ENCODE measurements at regions not wholly inside any gene's neighbourhood (a gene's known extent, or its start where the extent isn't known, plus 50 kb on each side); places are given as distances from the start of the nearest gene placed in this dataset.
"Not testable (repeated sequence)": the region's sequence is repeated elsewhere in the genome, so short reads cannot be mapped to it uniquely, and the experiment has no call there.

DNA sequence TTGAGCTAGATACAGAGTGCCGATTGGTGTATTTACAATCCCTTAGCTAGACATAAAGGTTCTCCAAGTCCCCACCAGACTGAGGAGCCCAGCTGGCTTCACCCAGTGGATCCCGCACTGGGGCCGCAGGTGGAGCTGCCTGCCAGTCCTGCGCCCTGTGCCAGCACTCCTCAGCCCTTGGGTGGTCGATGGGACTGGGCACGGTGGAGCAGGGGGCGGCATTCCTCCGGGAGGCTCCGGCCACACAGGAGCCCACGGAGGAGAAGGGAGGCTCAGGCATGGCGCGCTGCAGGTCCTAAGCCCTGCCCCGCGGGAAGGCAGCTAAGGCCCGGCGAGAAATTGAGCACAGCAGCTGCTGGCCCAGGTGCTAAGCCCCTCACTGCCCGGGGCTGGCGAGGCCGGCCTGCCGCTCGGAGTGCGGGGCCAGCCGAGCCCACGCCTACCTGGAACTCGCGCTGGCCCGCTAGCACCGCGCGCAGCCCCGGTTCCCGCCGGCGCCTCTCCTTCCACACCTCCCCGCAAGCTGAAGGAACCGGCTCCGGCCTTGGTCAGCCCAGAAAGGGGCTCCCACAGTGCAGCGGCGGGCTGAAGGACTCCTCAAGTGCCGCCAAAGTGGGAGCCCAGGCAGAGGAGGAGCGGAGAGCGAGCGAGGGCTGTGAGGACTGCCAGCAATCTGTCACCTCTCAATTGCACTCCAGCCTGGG is 54.9 kb upstream of the MYO10 start:
- H4K91ac ChIP-seq (replicated peaks; ENCODE audit: insufficient read length, low read length); H3K36me3 ChIP-seq (ENCODE audit: control insufficient read depth in 2 of 4, insufficient read depth in 4 of 4, low read length in 3 of 4); H3K18ac ChIP-seq (ENCODE audit: extremely low read depth, low read length); H2BK120ac ChIP-seq (replicated peaks; ENCODE audit: low read depth, low read length); H3K4me1 ChIP-seq (replicated peaks in 1 of 4; ENCODE audit: control insufficient read depth in 3 of 4, insufficient read depth in 4 of 4, low read length in 3 of 4); H4K20me1 ChIP-seq (replicated peaks in 1 of 2; ENCODE audit: control insufficient read depth in 1 of 2, insufficient read depth in 2 of 2, low read length in 2 of 2); H3K4me3 ChIP-seq (ENCODE audit: extremely low read depth in 1 of 4, insufficient read depth in 2 of 4, low read depth in 3 of 4, low read length in 4 of 4); H3K27me3 ChIP-seq (replicated peaks in 1 of 4; ENCODE audit: control insufficient read depth in 3 of 4, extremely low read depth in 1 of 4, insufficient read depth in 3 of 4, low read length in 3 of 4); FAIRE-seq; H3K14ac ChIP-seq (ENCODE audit: insufficient read length); H3K56ac ChIP-seq (replicated peaks; ENCODE audit: insufficient read length, low read depth, low read length); H3K23me2 ChIP-seq (ENCODE audit: low read depth, low read length); H3K27ac ChIP-seq (ENCODE audit: low read depth, low read length); H4K5ac ChIP-seq (ENCODE audit: insufficient read length, low read depth, low read length); H3K79me1 ChIP-seq (ENCODE audit: low read depth, low read length); H4K8ac ChIP-seq (ENCODE audit: extremely low read depth, insufficient read depth, low read length); H3K9me3 ChIP-seq (ENCODE audit: insufficient read depth in 2 of 2, low read depth in 1 of 2, low read length in 1 of 2); H2AFZ ChIP-seq (ENCODE audit: low read length); H3K4ac ChIP-seq (replicated peaks; ENCODE audit: insufficient read length, low read depth, low read length); H3K79me2 ChIP-seq (ENCODE audit: control insufficient read depth in 1 of 2, insufficient read depth in 2 of 2, low read length in 2 of 2); DNase-seq (ENCODE audit: low read depth in 1 of 2, low spot score in 2 of 2); H2BK15ac ChIP-seq (ENCODE audit: low read length); H2AK5ac ChIP-seq (ENCODE audit: low read depth, low read length); H2BK12ac ChIP-seq (ENCODE audit: low read depth, low read length); H3K9ac ChIP-seq (replicated peaks in 1 of 4; ENCODE audit: extremely low read depth in 1 of 4, low read depth in 3 of 4, low read length in 3 of 4); H2BK20ac ChIP-seq (ENCODE audit: low read length); H3K23ac ChIP-seq (ENCODE audit: insufficient read length); H3K4me2 ChIP-seq (ENCODE audit: insufficient read depth in 1 of 2, low read depth in 2 of 2, low read length in 2 of 2); H2BK5ac ChIP-seq (ENCODE audit: low read depth, low read length): not testable (repeated sequence)
- 94% methylated on average over 25 of the region's 43 CpGs; no CpG with 5 or more reads in 1 of the 2 experiments for WGBS, 2 experiments (ENCODE audit: extremely low coverage in 1 of 2, insufficient coverage in 1 of 2, insufficient read length in 1 of 2, insufficient replicate concordance in 2 of 2, low coverage in 1 of 2, low lambda C conversion rate in 2 of 2, missing lambda C conversion rate in 1 of 2)
- ChIA-PET POLR2A (ENCODE audit: partially characterized antibody) (interaction anchor here (0.6 kb wide), 1 partner anchor 32 kb away, joined by 3 read pairs; no protein-coding TSS in a partner anchor), CTCF (ENCODE audit: partially characterized antibody) (interaction anchor here (1.0 kb wide), 1 partner anchor 10 kb away, joined by 3 read pairs; no protein-coding TSS in a partner anchor)

All from H1 (cell line).